DND-41 (cell line): ENCODE measurements at regions not wholly inside any gene's neighbourhood (a gene's known extent, or its start where the extent isn't known, plus 50 kb on each side); places are given as distances from the start of the nearest gene placed in this dataset.
"Not testable (repeated sequence)": the region's sequence is repeated elsewhere in the genome, so short reads cannot be mapped to it uniquely, and the experiment has no call there.

Experiments
- ATAC-seq: fragments of 200-7000 bp; cut with Tn5 transposase; 3 replicates; pipeline ENCODE4 v1.9.1; 2021; ENCODE audit warnings: low read depth; ENCODE audit not compliant: insufficient read depth
- DNase-seq: peaks from one replicate; pipeline ENCODE4 v3.0.0-alpha.2; 2020
- H2AFZ ChIP-seq: 2 replicates; pipeline ENCODE4 v1.6.0; 2012; ENCODE audit warnings: low read depth, low read length
- H3K27ac ChIP-seq: 2 replicates; pipeline ENCODE4 v1.5.1; 2012; ENCODE audit warnings: low read length, inconsistent platforms
- H3K27me3 ChIP-seq: fragments of 200-600 bp; sonication (generic); 2 replicates; pipeline ENCODE4 v1.6.0; 2012; ENCODE audit warnings: low read length, mild to moderate bottlenecking, inconsistent platforms; ENCODE audit not compliant: insufficient read depth, poor library complexity
- H3K36me3 ChIP-seq: 2 replicates; pipeline ENCODE4 v1.5.1; 2012; ENCODE audit warnings: low read length, inconsistent platforms; ENCODE audit not compliant: insufficient read depth
- H3K4me1 ChIP-seq: 2 replicates; pipeline ENCODE4 v1.5.1; 2012; ENCODE audit warnings: mild to moderate bottlenecking, low read length; ENCODE audit not compliant: insufficient read depth
- H3K4me2 ChIP-seq: 2 replicates; pipeline ENCODE4 v1.6.0; 2012; ENCODE audit warnings: mild to moderate bottlenecking, moderate library complexity, low read length, inconsistent platforms; ENCODE audit not compliant: insufficient read depth
- H3K4me3 ChIP-seq, 2 experiments: fragments of 200-600 bp in 1 of 2; shearing (Covaris generic) in 1 of 2; 2 replicates each; pipeline ENCODE4 v1.5.1; 2012 to 2016; ENCODE audit warnings: inconsistent platforms in 2 of 2, low read length in 2 of 2, mild to moderate bottlenecking in 2 of 2, low read depth in 1 of 2, moderate library complexity in 1 of 2
- H3K79me2 ChIP-seq: 2 replicates; pipeline ENCODE4 v1.6.0; 2012; ENCODE audit warnings: low read length, inconsistent platforms; ENCODE audit not compliant: insufficient read depth
- H3K9ac ChIP-seq: 2 replicates; pipeline ENCODE4 v1.6.0; 2012; ENCODE audit warnings: low read depth, mild to moderate bottlenecking, inconsistent platforms, low read length, moderate library complexity
- H3K9me3 ChIP-seq: 2 replicates; pipeline ENCODE4 v1.5.1; 2012; ENCODE audit warnings: low read length, moderate library complexity, mild to moderate bottlenecking, inconsistent platforms; ENCODE audit not compliant: insufficient read depth, severe bottlenecking
- H4K20me1 ChIP-seq: 2 replicates; pipeline ENCODE4 v1.6.0; 2012; ENCODE audit warnings: low read length; ENCODE audit not compliant: insufficient read depth
- EZH2 ChIP-seq: IDR thresholded peaks from 3 replicates; pipeline ENCODE4 v1.6.1; 2012; ENCODE audit warnings: borderline replicate concordance, low read depth, mild to moderate bottlenecking, moderate library complexity, low read length, inconsistent platforms; ENCODE audit not compliant: severe bottlenecking
- TF ChIP-seq, protein P1 (sequence below): IDR thresholded peaks from 2 replicates; pipeline ENCODE4 v1.5.1; 2012; ENCODE audit warnings: borderline replicate concordance, low read length, moderate library complexity, mild to moderate bottlenecking; ENCODE audit not compliant: poor library complexity, severe bottlenecking; ENCODE audit errors: extremely low read depth

GRCh38 chr18:43367895-43368294 is 90.6 kb upstream of the SYT4 start:
- no peaks in the 10 kb centered on the region for H3K79me2 ChIP-seq
- no peaks in the 10 kb centered on the region for H3K27me3 ChIP-seq
- no peak overlapping the region for H3K27ac ChIP-seq
- no peak overlapping the region for H3K4me3 ChIP-seq
- H3K4me1 ChIP-seq = no peaks in the 10 kb centered on the region
- TF ChIP-seq EZH2 = no peak
- TF ChIP-seq, protein P1, sequence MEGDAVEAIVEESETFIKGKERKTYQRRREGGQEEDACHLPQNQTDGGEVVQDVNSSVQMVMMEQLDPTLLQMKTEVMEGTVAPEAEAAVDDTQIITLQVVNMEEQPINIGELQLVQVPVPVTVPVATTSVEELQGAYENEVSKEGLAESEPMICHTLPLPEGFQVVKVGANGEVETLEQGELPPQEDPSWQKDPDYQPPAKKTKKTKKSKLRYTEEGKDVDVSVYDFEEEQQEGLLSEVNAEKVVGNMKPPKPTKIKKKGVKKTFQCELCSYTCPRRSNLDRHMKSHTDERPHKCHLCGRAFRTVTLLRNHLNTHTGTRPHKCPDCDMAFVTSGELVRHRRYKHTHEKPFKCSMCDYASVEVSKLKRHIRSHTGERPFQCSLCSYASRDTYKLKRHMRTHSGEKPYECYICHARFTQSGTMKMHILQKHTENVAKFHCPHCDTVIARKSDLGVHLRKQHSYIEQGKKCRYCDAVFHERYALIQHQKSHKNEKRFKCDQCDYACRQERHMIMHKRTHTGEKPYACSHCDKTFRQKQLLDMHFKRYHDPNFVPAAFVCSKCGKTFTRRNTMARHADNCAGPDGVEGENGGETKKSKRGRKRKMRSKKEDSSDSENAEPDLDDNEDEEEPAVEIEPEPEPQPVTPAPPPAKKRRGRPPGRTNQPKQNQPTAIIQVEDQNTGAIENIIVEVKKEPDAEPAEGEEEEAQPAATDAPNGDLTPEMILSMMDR = no peak
- H3K9me3 ChIP-seq = no peaks in the 10 kb centered on the region
- ATAC-seq = no peak
- H4K20me1 ChIP-seq = no peaks in the 10 kb centered on the region
- no peak for DNase-seq
- no peak overlapping the region for H3K9ac ChIP-seq
- H3K36me3 ChIP-seq = no peaks in the 10 kb centered on the region
- H2AFZ ChIP-seq = no peak overlapping the region
- H3K4me2 ChIP-seq = no peak overlapping the region

DNA sequence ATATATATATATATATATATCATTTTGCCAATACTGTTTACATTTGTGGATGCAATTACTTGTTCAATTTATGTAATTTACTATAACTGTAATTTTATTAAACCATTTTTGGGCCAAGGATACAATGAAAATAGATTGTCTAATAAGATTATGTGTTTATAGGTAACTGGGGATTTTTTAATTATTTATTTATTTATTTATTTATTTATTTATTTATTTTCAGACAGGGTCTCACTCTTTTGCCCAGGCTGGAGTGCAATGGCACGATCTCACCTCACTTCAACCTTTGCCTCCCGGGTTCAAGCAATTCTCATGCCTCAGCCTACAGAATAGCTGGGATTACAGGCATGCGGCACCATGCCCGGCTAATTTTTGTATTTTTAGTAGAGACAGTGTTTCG is 92.0 kb upstream of the SYT4 start:
- H3K9me3 ChIP-seq, H4K20me1 ChIP-seq, H3K79me2 ChIP-seq, H3K4me3 ChIP-seq, H3K27me3 ChIP-seq, H3K9ac ChIP-seq, ATAC-seq, DNase-seq, H3K4me1 ChIP-seq, H3K36me3 ChIP-seq, H2AFZ ChIP-seq, H3K4me2 ChIP-seq, H3K27ac ChIP-seq: not testable (repeated sequence)

DNA sequence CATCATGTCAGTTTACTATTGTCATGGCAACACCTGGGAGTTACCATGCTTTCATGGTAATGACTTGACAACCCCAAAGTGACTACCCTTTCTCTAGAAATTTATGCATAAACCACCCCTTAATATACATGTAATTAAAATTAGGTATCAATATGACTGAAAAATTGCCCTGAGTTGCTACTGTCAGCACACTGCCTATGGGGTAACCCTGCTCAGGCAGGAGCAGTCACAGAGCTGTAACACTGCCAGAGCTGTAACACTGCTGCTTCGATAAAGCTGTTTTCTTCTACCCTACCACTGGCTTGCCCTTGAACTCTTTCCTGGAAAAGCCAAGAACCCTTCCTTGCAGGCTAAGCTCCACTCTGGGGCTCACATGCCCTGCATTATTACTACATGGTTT is 95.5 kb upstream of the SYT4 start:
- Histone ChIP-seq H3K4me2 (no peak overlapping the region), H3K79me2 (no peaks in the 10 kb centered on the region), H4K20me1 (no peaks in the 10 kb centered on the region), H3K9me3 (no peaks in the 10 kb centered on the region), H2AFZ (no peak overlapping the region), H3K4me3 (no peak overlapping the region), H3K27ac (no peak overlapping the region), H3K27me3 (no peaks in the 10 kb centered on the region), H3K36me3 (no peaks in the 10 kb centered on the region), H3K4me1 (no peaks in the 10 kb centered on the region), H3K9ac (no peak overlapping the region)
- ATAC-seq = no peak
- DNase-seq = no peak
- TF ChIP-seq, protein P1 = no peak
- no peak for TF ChIP-seq EZH2

GRCh38 chr18:43380104-43380672 is 102.9 kb upstream of the SYT4 start:
- DNase-seq = no peak

More at GRCh38 chr18:43380104-43380672, 102.9 kb upstream of the SYT4 start:
- Histone ChIP-seq H4K20me1 (no peaks in the 10 kb centered on the region), H3K27me3 (no peaks in the 10 kb centered on the region), H3K27ac (no peak overlapping the region), H3K4me2 (no peak overlapping the region), H2AFZ (no peak overlapping the region), H3K79me2 (no peaks in the 10 kb centered on the region), H3K36me3 (no peaks in the 10 kb centered on the region), H3K9me3 (no peaks in the 10 kb centered on the region), H3K9ac (no peak overlapping the region), H3K4me1 (no peaks in the 10 kb centered on the region), H3K4me3 (no peak overlapping the region)
- ATAC-seq = no peak
- TF ChIP-seq, protein P1 = no peak
- TF ChIP-seq EZH2 = no peak
